Calu3 (cell line): ENCODE measurements at regions not wholly inside any gene's neighbourhood (a gene's known extent, or its start where the extent isn't known, plus 50 kb on each side); places are given as distances from the start of the nearest gene placed in this dataset.

Experiments used
- BruUV-seq: library from RNA; stranded (reverse); fragments of 400-500 nt; replicated peaks from 2 replicates; lab custom pipeline; 2021; lab: Mats Ljungman, UMichigan
- CTCF ChIA-PET: fragments of 300-600 bp; sonication (Branson Sonifier 250); formaldehyde crosslinking; loops from one replicate; lab custom pipeline; 2022; ENCODE audit warnings: antibody characterized with exemption; lab: Charles Lee
- DNase-seq: peaks from one replicate; pipeline ENCODE4 v3.0.0; 2022
- H3K27ac Mint-ChIP-seq: one replicate; pipeline ENCODE4 v1.8.0; 2022; ENCODE audit warnings: mixed read lengths; ENCODE audit not compliant: unreplicated experiment
- H3K27me3 Mint-ChIP-seq: one replicate; pipeline ENCODE4 v1.8.0; 2022; ENCODE audit warnings: mixed read lengths; ENCODE audit not compliant: unreplicated experiment
- H3K36me3 Mint-ChIP-seq: one replicate; pipeline ENCODE4 v1.8.0; 2022; ENCODE audit warnings: mild to moderate bottlenecking, moderate library complexity, mixed read lengths; ENCODE audit not compliant: insufficient read depth, unreplicated experiment
- H3K4me1 Mint-ChIP-seq: one replicate; pipeline ENCODE4 v1.8.0; 2022; ENCODE audit warnings: mild to moderate bottlenecking, low read depth, mixed read lengths; ENCODE audit not compliant: unreplicated experiment
- H3K4me3 Mint-ChIP-seq: one replicate; pipeline ENCODE4 v1.8.0; 2022; ENCODE audit warnings: mild to moderate bottlenecking, low read depth, moderate library complexity, mixed read lengths; ENCODE audit not compliant: unreplicated experiment
- H3K9me3 Mint-ChIP-seq: one replicate; pipeline ENCODE4 v1.8.0; 2022; ENCODE audit warnings: low read depth, mixed read lengths; ENCODE audit not compliant: unreplicated experiment
- CTCF ChIP-seq: fragments of 200-600 bp; IDR thresholded peaks from one replicate; pipeline ENCODE4 v1.8.0; 2022; ENCODE audit warnings: antibody characterized with exemption; ENCODE audit not compliant: unreplicated experiment
- intact Hi-C: fragments of 100-400 bp; cut with micrococcal nuclease; formaldehyde crosslinking; loops from one replicate; pipeline ENCODE4 v1.10.0; 2022; ENCODE audit not compliant: unreplicated experiment

GRCh38 chr6:19972221-19972620 is 135.1 kb downstream of the ID4 start:
- intact Hi-C loops = no loop called here
- Mint-ChIP-seq H3K4me3 (no peak overlapping the region), H3K27me3 (peaks cover 15% of the 10 kb centered on the region), H3K9me3 (peaks cover 2% of the 10 kb centered on the region), H3K4me1 (no peaks in the 10 kb centered on the region), H3K27ac (no peak overlapping the region), H3K36me3 (no peaks in the 10 kb centered on the region)
- DNase-seq = no peak
- no TSS peak for BruUV-seq
- CTCF ChIA-PET = interaction anchor here (0.6 kb wide), 1 partner anchor 31 kb away, joined by 5 read pairs; no protein-coding TSS in a partner anchor
- TF ChIP-seq CTCF = no peak

GRCh38 chr6:19976411-19977129 is 139.4 kb downstream of the ID4 start:
- no peaks in the 10 kb centered on the region for H3K4me1 Mint-ChIP-seq
- no peaks in the 10 kb centered on the region for H3K9me3 Mint-ChIP-seq
- DNase-seq = no peak
- peaks cover 28% of the 10 kb centered on the region for H3K27me3 Mint-ChIP-seq
- CTCF ChIA-PET = interaction anchor here (0.6 to 0.7 kb wide), 2 partner anchors 162 to 239 kb away, joined by 3 read pairs; no protein-coding TSS in a partner anchor
- TF ChIP-seq CTCF = no peak
- BruUV-seq = no TSS peak
- no peaks in the 10 kb centered on the region for H3K36me3 Mint-ChIP-seq
- H3K27ac Mint-ChIP-seq = no peak overlapping the region
- H3K4me3 Mint-ChIP-seq = no peak overlapping the region
- intact Hi-C loops = no loop called here

- Mint-ChIP-seq H3K4me1 (no peaks in the 10 kb centered on the region), H3K27me3 (peaks cover 50% of the 10 kb centered on the region), H3K4me3 (no peak overlapping the region), H3K27ac (no peak overlapping the region), H3K36me3 (no peaks in the 10 kb centered on the region), H3K9me3 (no peaks in the 10 kb centered on the region)
- no peak for DNase-seq
- CTCF ChIA-PET = interaction anchor here (0.9 kb wide), 1 partner anchor 12 kb away, joined by 3 read pairs; no protein-coding TSS in a partner anchor
- intact Hi-C loops = no loop called here
- no TSS peak for BruUV-seq
- TF ChIP-seq CTCF = no peak
Observed at GRCh38 chr6:19979059-19979458, 141.9 kb downstream of the ID4 start.

- BruUV-seq = no TSS peak
- Mint-ChIP-seq H3K4me3 (no peak overlapping the region), H3K36me3 (no peaks in the 10 kb centered on the region), H3K27ac (no peak overlapping the region), H3K4me1 (no peaks in the 10 kb centered on the region), H3K27me3 (peaks cover 50% of the 10 kb centered on the region), H3K9me3 (no peaks in the 10 kb centered on the region)
- TF ChIP-seq CTCF = no peak
- CTCF ChIA-PET = interaction anchor here (0.9 kb wide), 1 partner anchor 11 kb away, joined by 3 read pairs; no protein-coding TSS in a partner anchor
- intact Hi-C loops = no loop called here
- DNase-seq = no peak
Observed at GRCh38 chr6:19979986-19980385, 142.8 kb downstream of the ID4 start.
